HG03196 (cell line): ENCODE measurements at regions not wholly inside any gene's neighbourhood (a gene's known extent, or its start where the extent isn't known, plus 50 kb on each side); places are given as distances from the start of the nearest gene placed in this dataset.
"Not testable (repeated sequence)": the region's sequence is repeated elsewhere in the genome, so short reads cannot be mapped to it uniquely, and the experiment has no call there.

Source experiments
- ATAC-seq: cut with Tn5 transposase; IDR thresholded peaks from one replicate; pipeline ENCODE4 v1.9.1; 2021; ENCODE audit not compliant: unreplicated experiment

GRCh38 chr16:33710696-33711087 is 251.3 kb downstream of the TP53TG3F start:
- not testable (repeated sequence) for ATAC-seq

DNA sequence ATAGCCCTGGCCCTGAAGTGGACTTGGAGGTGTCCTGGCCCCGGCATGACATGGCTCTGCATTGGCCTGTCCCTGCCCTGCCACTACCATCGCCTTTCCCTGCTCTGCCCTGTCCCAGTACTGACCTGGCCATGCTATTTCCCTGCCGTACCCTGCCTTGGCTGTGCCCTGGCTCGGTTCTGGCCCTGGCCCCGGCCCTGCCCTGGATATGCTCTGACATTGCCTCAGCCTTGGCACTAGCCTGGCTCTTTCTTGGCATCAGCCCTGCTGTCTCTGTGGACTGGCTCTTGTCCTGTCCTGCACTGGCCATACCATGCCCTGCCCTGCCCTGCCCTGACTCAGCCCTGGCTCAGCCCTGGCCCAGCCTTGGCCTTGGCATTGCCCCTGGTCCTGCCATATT is 252.2 kb downstream of the TP53TG3F start:
- not testable (repeated sequence) for ATAC-seq

DNA sequence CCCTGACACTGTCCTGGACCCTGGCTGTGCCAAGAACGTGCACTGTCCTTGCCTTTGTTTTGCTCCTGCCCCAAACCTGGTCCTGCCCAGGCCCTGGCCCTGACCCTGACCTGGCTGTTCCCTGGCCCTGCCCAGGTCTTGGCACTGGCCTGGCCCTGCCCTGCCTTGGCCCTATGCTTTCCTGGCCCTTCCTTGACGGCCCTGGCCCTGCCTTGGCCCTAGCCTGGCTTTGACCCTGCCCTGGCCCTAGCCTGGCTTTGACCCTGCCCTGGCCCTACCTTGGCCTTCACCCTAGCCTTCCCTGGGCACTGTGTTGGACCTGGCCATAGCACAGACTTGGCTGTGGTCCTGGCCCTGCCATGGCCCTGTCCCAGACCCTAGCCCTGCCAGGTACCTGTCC is 252.9 kb downstream of the TP53TG3F start:
- not testable (repeated sequence) for ATAC-seq

GRCh38 chr16:33712851-33713709 is 253.7 kb downstream of the TP53TG3F start:
- not testable (repeated sequence) for ATAC-seq

- not testable (repeated sequence) for ATAC-seq
These were observed 254.5 kb downstream of the TP53TG3F start for GRCh38 chr16:33713710-33714538.

DNA sequence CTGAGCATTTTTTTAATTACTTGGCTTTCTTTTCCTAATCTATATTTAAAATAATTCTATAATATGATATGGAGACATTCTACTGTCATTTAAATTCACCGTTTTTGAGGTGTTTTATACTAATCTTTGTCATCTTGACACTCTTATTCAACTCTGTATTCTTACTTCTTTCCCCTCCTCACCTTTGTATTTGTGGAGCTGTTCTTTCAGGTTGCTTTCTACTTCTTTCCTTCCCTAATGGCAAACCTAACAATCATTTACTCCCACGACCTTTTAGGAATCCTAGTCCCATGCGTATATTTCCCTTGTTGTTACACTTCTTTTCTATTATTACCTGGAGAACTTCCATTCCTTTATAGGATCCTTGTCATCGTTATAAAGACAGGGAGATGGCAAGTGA is 271.8 kb downstream of the TP53TG3F start:
- ATAC-seq, result not testable (repeated sequence)

DNA sequence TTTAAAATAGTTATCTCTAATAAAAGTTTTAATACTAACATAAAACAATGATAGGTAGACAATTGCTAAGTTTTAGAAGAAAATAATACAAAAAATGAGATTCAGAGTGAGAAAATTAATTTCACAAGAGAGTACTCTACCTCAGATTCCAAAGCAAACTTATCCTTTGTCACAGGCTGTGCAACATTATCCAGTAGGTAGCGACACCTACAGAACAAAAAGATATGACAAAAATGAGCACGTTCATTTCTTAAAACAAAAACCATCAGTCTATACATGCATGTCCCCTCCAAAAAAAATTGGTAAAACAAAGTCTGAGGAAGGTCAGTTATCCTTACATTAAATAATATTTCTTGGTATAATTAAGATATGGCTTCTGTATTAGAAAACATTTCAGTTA is 275.2 kb downstream of the TP53TG3F start:
- not testable (repeated sequence) for ATAC-seq

GRCh38 chr16:33766869-33767765 is 307.7 kb downstream of the TP53TG3F start:
- not testable (repeated sequence) for ATAC-seq

DNA sequence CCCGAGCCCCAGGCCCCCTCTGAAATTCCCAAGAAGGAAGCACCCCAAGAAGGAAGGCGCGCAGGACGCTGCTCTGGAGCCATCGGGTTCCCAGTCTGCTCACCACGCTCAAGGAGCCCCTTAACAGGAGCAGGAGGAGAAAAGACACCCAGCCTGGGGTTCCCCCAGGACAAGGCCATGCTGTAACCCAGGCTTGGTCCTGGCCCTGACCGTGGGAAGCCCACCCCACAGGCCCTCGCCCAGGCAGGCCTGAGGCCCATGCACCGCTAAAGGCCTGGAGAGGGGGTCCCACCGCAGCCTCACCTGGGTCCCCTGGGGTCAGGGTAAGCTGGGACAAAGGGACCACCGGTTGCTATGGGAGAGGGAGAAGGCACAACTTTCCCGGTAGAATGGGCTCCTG is 309.3 kb downstream of the TP53TG3F start:
- ATAC-seq, result not testable (repeated sequence)

DNA sequence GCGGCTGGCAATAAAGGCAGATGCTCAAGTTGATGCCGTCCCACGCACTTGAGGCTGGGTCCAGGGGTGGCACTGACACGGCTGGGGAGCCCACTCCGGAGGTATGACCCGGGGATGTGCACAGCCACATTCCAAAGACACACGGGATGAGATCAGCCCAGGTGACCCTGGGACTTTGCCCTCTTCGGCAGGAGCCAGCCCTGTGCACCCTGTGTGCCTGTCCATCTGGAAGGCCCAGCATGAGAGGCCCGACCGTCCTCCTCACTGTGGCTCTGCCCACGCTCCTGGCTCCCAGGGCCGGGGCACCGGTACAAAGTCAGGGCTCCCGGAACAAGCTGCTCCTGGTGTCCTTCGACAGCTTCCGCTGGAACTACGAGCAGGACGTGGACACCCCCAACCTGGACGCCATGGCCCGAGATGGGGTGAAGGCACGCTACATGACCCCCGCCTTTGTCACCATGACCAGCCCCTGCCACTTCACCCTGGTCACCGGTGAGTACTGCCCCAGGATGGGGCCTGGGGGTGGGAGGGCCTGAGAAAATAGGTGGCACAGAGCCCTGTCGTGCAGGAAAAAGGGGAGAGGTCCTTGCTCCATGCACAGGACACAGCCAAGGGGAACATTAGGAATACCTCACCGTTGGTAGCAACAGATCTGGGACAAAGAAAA is 309.9 kb downstream of the TP53TG3F start:
- not testable (repeated sequence) for ATAC-seq

DNA sequence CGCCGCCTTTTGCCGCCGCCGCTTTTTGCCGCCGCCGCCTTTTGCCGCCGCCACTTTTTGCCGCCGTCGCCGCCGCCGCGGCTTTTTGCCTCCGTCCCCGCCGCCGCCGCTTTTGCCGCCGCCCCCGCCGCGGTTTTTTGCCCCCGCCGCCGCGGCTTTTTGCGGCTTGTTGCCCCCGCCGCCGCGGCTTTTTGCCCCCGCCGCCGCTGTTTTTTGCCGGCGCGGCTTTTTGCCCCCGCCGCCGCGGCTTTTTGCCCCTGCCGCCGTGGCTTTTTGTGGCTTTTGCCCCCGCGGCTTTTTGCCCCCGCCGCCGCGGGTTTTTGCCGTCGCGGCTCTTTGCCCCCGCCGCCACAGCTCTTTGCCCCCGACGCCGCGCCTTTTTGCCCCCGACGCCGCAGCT is 311.1 kb downstream of the TP53TG3F start:
- ATAC-seq, result not testable (repeated sequence)

DNA sequence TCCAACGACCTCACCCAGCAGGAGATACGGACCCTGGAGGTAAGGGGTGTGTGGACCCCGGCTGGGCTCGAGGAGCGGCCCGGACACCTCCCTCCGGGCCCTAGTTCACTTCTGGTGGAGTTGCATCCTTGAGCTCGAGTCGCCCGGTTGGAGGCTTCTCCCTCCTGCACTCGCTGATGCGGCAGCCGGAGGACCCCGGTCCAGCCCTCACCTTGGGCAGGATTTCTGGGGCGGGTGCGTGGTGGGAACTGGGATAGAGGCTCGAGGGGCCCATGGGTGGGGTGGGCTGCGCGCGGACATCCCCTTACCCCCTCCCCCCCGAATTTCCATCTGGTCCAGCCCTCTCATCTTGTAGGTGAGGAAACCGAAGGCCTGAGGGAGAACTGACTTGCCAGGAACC is 311.8 kb downstream of the TP53TG3F start:
- ATAC-seq, result not testable (repeated sequence)

DNA sequence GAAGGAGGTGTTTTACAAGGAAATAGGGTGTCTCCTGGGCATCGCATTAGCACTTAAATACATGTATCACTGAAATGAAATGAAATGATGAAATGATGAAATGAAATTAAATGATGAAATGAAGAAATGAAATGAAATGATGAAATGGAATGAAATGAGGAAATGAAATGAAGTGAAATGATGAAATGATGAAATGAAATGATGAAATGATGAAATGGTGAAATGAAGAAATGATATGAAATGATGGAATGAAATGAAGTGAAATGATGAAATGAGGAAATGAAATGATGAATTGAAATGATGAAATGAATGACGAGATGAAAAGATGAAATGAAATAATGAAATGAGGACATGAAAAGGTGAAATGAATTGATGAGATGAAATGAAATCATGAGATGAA is 314.6 kb downstream of the TP53TG3F start:
- not testable (repeated sequence) for ATAC-seq

- not testable (repeated sequence) for ATAC-seq
These were observed 315.3 kb downstream of the TP53TG3F start for GRCh38 chr16:33774724-33775123.

GRCh38 chr16:33816328-33816944 is 357.0 kb downstream of the TP53TG3F start:
- not testable (repeated sequence) for ATAC-seq

GRCh38 chr16:33824736-33825135 is 365.3 kb downstream of the TP53TG3F start:
- ATAC-seq, result not testable (repeated sequence)

DNA sequence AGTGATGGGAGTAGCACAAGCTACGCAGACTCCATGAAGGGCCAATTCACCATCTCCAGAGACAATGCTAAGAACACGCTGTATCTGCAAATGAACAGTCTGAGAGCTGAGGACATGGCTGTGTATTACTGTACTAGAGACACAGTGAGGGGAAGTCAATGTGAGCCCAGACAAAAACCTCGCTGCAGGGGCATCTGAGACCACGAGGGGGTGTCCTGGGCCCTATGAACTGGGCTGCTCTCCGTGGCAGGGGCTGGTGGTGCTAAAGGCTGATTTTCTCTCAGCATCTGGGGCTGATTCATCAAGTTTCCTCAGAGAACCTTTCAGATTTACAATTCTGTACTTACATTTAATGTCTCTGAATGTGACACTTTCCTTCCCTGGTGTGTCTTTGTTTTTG is 368.1 kb downstream of the TP53TG3F start:
- ATAC-seq, result not testable (repeated sequence)

GRCh38 chr16:33839157-33839556 is 379.7 kb downstream of the TP53TG3F start:
- ATAC-seq, result not testable (repeated sequence)

GRCh38 chr16:33844533-33844932 is 385.1 kb downstream of the TP53TG3F start:
- ATAC-seq, result not testable (repeated sequence)
